ENCODE measurements at regions not wholly inside any gene's neighbourhood (a gene's known extent, or its start where the extent isn't known, plus 50 kb on each side); places are given as distances from the start of the nearest gene placed in this dataset.

DNA sequence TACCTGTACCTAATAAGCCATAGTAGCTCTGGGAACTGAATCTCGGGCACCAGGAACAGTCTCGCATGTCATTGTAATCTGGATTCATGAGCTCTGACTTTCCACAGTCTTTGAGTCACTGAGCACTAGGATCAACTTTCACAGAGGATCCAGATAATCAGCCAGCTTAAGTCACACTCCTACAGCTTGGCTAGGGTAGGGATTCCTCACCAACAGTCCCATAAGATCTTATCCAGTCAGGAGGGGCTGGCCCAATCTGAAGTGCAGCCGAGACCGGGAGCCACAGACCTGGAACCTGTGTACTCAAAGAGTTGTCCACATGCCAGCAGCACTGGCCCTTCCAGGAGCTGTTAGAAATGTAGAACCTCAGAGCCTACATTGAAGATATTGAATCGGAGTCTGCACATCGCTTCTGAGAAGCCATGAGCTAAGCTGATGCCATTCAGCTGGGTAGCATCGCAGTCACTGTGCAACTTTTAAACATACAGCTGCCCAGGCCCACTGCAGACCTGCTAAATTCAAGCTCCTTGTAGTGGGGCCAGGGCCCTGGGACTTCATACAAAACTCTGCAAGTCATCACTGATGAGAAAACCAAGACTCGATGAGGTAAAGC, 538.8 kb upstream of the B3GAT1 start:
- Mint-ChIP-seq H3K9me3 (no peaks in the 10 kb centered on the region), H3K27me3 (ENCODE audit: low read depth) (peaks cover 6% of the 10 kb centered on the region), H3K4me3 (no peak overlapping the region), H3K4me1 (peaks cover 24 to 38% of the 10 kb centered on the region in 2 experiments), H3K27ac (peak overlapping the region in 1 of 3 experiments; percentile 58; a peak in 1 of 7 replicates), H3K36me3 (ENCODE audit: insufficient read depth in 1 of 3, low read depth in 3 of 3) (no peaks in the 10 kb centered on the region)
- H3K9ac ChIP-seq (ENCODE audit: extremely low read depth, insufficient read length, low read length): no peak overlapping the region
- no peak overlapping the region for H3K23ac ChIP-seq (ENCODE audit: insufficient read length, low read depth, low read length)
- H3K4me2 ChIP-seq (ENCODE audit: insufficient read depth, insufficient read length, low read length): no peak overlapping the region
- no peak overlapping the region for H4K5ac ChIP-seq (ENCODE audit: insufficient read length, low read depth, low read length)
- no peak overlapping the region for H2BK120ac ChIP-seq (ENCODE audit: low read depth, low read length, poor library complexity, severe bottlenecking)
- no peaks in the 10 kb centered on the region for H3K79me1 ChIP-seq (ENCODE audit: insufficient read depth, low read depth, low read length, poor library complexity, severe bottlenecking)
- no peaks in the 10 kb centered on the region for H3K79me2 ChIP-seq (ENCODE audit: insufficient read depth, low read length)
- H3K18ac ChIP-seq (ENCODE audit: insufficient read length, low read depth, low read length): no peak overlapping the region
- no peak overlapping the region for H3K14ac ChIP-seq (ENCODE audit: insufficient read depth, low read length)
- no peak overlapping the region for H3K4ac ChIP-seq (ENCODE audit: low read depth, low read length)
- no peak overlapping the region for H2AK5ac ChIP-seq (ENCODE audit: insufficient read length, low read length)
- H3K27ac ChIP-seq (ENCODE audit: insufficient read length, low read depth, low read length): no peak overlapping the region
- no peak overlapping the region for H3T11ph ChIP-seq (ENCODE audit: low read length)
- no peak overlapping the region for H2BK20ac ChIP-seq (ENCODE audit: low read depth, low read length, poor library complexity, severe bottlenecking)
- H4K91ac ChIP-seq (ENCODE audit: insufficient read length, low read depth, low read length): no peak overlapping the region
- H3K4me1 ChIP-seq (ENCODE audit: insufficient read depth, low read length): peaks cover 9% of the 10 kb centered on the region
- H4K8ac ChIP-seq (replicated peaks; ENCODE audit: insufficient read length, low read depth, low read length): no peak overlapping the region
- H2BK15ac ChIP-seq (ENCODE audit: low read depth, low read length): no peak overlapping the region
- H4K20me1 ChIP-seq (ENCODE audit: control insufficient read depth, insufficient read depth, insufficient read length): no peaks in the 10 kb centered on the region
- WGBS (ENCODE audit: extremely low coverage, insufficient read length, low lambda C conversion rate): no CpG with 5 or more reads among the region's 8 CpGs
- no peaks in the 10 kb centered on the region for H3K23me2 ChIP-seq (ENCODE audit: insufficient read length, low read depth, low read length, poor library complexity, severe bottlenecking)
- no peak overlapping the region for H2BK12ac ChIP-seq (ENCODE audit: insufficient read length, low read depth, low read length)
- H3K56ac ChIP-seq (ENCODE audit: insufficient read length, low read depth, low read length): no peak overlapping the region
- no peak overlapping the region for H2BK5ac ChIP-seq (ENCODE audit: insufficient read length, low read length)
- no peak for DNase-seq
- H2AFZ ChIP-seq (ENCODE audit: low read length): no peak overlapping the region
- H3K27me3 ChIP-seq (ENCODE audit: insufficient read depth, low read length): no peaks in the 10 kb centered on the region
- TF ChIP-seq, protein P1, sequence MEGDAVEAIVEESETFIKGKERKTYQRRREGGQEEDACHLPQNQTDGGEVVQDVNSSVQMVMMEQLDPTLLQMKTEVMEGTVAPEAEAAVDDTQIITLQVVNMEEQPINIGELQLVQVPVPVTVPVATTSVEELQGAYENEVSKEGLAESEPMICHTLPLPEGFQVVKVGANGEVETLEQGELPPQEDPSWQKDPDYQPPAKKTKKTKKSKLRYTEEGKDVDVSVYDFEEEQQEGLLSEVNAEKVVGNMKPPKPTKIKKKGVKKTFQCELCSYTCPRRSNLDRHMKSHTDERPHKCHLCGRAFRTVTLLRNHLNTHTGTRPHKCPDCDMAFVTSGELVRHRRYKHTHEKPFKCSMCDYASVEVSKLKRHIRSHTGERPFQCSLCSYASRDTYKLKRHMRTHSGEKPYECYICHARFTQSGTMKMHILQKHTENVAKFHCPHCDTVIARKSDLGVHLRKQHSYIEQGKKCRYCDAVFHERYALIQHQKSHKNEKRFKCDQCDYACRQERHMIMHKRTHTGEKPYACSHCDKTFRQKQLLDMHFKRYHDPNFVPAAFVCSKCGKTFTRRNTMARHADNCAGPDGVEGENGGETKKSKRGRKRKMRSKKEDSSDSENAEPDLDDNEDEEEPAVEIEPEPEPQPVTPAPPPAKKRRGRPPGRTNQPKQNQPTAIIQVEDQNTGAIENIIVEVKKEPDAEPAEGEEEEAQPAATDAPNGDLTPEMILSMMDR (conservative IDR thresholded peaks at IDR 0.05): no peak
- no peaks in the 10 kb centered on the region for H3K9me3 ChIP-seq (ENCODE audit: control insufficient read depth, low read depth, low read length)
